HG03103 (cell line): ENCODE measurements at regions not wholly inside any gene's neighbourhood (a gene's known extent, or its start where the extent isn't known, plus 50 kb on each side); places are given as distances from the start of the nearest gene placed in this dataset.
"Not testable (repeated sequence)": the region's sequence is repeated elsewhere in the genome, so short reads cannot be mapped to it uniquely, and the experiment has no call there.

Experiments used
- ATAC-seq: cut with Tn5 transposase; IDR thresholded peaks from one replicate; pipeline ENCODE4 v1.9.1; 2021; ENCODE audit warnings: low read depth; ENCODE audit not compliant: unreplicated experiment

DNA sequence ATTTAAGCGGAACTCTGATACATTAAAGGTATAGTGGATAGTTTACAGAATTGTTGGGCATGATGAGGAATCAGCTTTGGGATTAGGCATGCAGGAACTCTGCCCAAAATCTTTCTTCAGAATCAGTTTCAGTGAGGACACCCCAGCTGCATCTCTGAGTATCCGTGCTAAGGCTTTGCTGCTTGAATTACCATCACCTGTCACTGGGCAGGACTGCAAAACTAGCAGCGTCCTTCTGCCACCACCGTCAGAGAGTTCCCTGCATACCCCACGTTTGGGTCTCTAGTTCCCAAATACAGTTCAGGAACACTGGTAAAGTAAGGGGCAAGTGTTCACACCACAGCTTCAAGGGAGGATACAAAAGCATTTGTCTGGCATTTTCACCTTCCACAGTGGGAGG is 164.6 kb upstream of the ARHGEF26 start:
- ATAC-seq: no peak

DNA sequence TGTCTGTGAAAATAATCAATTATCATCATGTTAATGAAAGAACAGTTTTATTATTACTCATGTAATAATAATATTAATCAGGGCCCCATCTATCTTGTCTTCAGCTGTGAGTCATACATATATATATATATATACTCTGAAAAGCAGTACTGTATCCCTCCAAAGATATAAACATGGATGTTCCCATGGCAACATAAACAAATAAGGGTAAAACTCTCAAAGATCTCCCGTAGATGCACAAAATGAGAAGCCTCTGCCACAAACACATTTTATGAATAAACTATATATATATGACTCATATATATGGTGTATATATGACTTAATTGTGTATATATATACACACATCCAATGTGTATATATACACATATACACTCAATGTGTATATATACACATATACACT is 163.8 kb upstream of the ARHGEF26 start:
- no peak for ATAC-seq

DNA sequence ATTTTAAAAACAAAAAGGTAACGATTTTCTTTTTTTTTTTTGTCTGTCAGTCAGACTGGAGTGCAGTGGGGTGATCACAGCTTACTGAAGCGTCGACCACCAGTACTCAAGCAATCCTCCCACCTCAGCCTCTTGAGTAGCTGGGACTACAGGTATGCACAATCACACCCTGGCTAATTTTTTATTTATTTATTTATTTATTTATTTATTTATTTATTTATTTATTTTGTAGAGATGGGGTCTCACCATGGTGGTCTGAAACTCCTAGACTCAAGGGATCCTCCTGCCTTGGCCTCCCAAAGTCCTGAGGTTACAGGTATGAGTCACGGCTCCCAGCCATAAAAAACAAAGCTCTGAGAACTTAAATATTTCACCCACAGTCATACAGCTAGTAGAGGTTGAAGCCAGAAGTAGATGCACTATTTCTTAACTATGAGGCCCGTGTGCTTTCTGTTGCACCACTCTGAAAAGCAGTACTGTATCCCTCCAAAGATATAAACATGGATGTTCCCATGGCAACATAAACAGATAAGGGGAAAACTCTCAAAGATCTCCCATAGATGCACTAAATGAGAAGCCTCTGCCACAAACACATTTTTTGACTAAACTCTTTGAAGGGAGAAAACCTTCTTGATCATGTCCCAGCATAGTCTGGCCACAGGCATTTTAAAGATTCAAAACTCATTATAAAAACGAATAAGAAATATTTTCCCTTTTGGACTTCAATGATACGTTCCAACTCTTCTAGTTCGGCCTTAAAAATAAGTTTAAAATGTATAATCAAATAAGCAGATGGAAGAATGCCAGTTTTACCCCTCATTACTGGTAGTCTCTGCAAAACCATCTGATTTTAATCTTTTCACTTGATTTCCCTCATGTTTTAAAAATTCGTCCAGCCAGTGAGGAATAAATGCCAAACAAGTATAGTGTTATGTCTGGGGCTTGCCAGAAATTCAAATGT is 162.3 kb upstream of the ARHGEF26 start:
- ATAC-seq: no peak

DNA sequence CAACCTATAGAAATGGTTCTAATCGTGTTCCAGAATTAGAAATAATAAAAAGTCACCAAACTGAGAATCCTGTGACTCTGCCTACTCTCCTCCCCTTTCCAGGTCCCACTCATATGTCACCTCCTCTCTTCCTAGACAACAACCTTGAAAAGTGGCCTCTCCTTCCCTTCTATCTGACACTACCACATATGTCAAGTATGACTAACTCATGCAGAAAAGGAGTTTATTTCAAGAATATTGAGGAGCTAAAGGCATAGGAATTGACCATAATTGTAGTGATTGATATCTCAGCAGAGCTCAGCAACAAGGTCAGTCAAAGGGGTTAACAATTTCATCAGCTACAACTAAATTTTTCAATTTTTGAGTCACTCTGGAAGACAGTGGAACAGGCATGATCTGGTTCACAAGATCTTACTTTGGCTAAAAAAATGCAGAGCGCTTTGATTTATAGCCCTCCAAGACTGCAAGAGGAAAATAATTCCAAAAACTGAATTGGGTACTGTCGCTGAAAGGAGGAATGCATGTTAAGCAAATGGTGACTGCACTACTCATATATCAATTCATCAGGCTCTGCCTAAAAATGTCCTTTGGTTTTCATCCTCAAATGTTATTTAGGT is 160.6 kb upstream of the ARHGEF26 start:
- no peak for ATAC-seq

DNA sequence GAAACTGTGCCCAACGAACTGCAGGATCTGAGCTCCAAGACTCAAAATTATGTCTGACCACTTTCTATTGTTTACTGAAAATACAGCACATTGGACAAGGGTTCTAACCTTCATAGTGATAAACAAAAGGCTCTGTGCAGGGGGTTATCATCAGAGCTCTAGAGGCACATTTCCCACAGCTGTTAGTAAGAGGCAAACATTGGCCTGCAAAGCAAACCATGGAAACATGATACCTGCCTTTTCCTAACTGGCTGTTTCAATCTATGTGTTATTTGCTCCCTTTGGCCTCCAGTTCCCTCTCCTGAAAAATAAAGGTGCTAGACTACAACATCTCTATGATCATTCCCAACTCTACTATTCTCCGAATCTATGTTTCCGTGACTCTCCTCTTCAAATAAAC is 159.7 kb upstream of the ARHGEF26 start:
- ATAC-seq: no peak

DNA sequence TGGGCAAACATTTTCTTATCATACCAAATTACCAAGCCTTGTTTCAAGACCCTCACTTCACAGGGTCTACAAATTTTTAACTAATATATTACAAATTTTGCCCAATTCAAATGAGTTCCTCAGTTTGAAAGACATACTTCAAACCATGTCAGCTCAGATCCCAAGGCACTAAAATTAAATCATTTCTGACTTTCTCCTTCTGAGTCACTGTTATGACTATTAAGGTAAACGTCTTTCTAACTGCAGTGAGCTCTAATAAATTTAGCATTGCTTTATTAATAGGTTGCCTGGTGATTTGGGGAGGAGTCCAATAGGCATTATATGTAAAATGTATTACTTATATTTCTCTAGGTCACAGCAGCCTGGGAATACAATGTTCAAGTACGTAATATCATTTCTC is 158.2 kb upstream of the ARHGEF26 start:
- ATAC-seq: no peak

DNA sequence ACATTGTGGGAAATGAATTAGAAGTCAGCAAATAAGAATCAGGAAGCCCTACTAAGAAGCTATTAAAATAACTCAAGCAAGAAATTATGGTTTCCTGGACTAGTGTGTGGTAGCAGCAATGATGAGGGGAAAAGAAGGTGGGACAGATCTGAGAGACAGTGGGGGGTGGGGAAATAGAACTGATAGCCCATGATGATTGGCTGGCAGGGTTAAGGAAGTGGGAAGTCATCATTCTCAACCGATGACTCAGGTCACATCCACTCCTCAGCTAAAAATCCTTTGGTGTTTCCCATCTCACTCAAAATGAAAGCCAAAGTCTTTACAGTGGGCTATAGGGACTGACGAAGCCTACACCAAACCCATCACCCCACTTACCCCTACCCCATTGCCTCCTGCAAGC is 153.9 kb upstream of the ARHGEF26 start:
- ATAC-seq: no peak

DNA sequence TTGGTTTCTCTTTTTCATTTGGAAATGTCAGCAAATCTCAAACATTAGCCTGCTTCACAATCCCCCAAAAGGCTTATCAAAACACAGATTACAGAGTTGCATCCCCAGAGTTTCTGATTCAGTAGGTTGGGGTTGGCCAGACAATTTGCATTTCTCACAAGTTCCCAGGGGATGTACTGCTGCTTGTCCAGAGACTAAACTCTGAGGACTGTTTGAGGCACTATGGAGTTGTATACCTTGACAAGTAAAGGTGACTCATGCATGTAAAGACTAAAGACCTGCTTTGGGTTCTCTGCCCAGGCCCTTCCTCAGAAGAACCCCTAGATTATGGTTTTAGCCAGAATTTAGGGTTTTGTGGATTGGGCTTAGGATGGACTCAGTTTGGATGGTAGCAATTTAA is 151.1 kb upstream of the ARHGEF26 start:
- peak; percentile 42 for ATAC-seq

DNA sequence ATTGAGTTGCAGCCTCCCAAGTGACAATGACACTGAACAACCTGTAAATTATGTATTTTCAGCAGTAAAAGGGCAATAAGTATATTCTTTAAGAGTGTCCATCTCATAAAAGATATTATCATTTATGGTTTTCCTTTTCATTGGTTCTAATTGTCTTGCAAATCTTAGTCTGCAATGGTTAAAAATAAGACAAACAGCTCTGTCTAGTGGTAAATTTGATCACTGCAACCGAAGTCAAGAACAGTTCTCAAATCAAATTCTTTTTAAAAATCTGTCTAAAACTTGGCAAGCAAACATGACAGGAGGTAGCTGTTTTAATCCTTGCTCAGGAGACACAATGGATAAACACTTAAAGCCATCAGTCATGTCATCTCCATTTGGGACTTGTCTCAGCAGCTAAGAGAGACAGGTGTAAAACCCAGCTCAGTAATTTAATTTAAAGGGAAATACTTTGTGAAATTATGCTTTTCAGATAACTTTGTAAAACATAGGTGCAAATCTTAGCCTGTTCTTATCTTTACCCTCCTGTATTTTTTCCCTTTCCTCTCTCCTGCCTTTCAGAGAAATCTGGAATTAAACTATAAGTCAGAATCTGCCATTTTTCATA is 150.3 kb upstream of the ARHGEF26 start:
- no peak for ATAC-seq

DNA sequence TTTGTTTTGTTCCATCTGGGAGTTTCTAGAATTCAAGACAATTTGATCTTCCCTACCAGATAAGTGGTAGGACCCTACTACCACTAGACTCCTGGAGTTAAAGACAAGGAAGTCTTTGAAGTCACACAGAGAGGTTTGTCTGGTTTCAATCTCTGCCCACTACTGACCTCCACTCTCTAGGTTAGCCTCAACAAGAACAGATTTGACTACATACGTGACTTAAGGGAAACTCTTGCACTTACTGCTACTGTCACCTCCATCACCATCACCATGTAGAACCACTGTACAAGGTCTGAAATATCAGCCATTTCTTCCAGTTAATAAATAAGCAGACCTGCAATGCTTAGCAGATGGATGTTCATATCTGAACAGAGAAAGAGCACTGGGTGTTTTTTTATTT is 148.3 kb upstream of the ARHGEF26 start:
- ATAC-seq: no peak

DNA sequence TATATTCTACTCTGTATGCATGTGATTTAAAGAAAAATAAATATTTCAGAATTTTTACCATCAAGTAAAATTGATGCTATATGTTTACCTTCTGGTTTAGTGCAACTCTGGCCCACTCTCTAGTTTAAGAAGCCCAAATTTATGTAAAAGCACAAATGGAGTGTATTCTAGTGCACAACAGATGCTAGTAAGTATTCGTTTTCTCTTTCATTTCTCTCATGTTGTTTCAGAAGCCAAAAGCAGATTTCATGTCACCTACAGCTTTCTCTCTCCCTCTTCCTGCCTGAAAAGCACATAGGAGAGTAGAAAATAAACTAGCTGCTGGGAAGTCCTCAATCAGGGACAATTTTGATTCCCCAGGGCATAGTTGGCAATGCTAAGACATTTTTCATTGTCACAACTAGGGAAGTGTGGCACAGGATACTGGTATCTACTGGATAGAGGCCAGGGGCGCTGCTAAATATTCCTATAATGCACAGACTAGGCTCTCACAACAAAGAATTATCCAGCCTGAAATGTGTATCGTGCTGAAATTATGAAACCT is 147.4 kb upstream of the ARHGEF26 start:
- no peak for ATAC-seq

DNA sequence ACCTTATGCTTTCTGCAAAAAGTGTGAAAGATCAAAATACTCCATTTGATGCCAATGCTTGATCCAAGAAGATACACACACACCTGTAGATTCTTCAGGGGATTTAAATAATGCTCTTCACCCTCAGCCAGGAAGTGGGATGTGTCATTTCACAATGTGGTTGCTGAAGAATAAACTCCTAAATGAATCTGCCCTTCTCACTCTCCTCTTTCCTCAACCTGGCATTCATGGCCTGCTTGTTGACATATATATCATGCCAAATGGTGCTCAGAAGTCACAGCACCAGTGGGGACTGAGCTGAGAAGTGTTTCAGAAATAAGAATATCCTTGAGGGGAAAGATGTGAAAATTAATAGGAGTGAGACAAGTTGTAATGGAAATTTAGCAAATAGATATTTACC is 146.6 kb upstream of the ARHGEF26 start:
- ATAC-seq: no peak

DNA sequence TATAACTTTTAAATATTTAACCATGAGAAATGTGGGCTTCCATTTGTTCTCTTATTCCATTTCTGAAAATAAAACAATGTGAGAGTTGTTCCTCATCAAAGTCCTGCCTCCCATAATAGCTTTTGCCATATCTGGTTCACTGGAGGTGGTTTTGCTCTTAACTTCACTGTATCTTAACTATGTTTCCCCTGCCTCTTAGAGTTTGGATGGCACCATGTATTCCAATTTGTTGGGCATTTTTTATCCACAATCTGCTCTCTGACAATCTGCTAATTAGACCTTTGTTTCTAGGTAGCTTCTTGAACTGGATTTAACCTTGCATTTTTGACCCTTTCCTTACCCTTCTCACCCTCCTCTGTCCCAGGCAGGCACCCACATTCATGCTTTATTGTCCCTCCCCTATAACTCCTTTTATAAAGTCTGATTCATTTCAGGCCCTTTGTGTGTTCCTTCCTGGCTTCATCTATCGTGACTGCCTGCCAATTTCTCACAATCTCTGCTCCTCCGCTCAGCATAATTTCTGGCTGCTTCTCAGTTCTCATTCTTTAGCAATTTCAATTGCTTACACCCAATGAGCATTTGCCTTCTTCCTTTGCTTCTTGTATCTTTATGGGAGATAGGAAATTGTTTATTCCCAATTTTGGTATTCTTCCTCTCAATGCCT is 144.2 kb upstream of the ARHGEF26 start:
- no peak for ATAC-seq

DNA sequence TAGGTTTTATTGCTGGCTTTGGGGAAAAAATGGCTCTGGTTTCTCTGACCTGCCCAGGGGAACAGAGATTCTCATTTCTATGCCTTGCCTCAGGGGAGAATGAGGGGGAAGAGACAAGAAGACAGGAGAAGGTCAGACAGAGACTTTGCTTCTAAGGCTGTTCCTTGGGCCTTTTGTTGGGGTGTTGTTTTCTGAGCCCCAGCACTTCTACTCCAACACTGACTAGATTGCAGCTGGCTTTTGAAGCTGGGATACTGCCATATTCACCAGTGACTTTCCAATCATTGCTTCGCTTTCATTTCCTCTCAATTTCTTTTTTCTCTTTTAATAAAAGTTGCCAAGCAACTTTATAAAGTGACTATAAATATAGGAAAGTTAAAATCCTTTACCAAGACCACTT is 143.2 kb upstream of the ARHGEF26 start:
- no peak for ATAC-seq

DNA sequence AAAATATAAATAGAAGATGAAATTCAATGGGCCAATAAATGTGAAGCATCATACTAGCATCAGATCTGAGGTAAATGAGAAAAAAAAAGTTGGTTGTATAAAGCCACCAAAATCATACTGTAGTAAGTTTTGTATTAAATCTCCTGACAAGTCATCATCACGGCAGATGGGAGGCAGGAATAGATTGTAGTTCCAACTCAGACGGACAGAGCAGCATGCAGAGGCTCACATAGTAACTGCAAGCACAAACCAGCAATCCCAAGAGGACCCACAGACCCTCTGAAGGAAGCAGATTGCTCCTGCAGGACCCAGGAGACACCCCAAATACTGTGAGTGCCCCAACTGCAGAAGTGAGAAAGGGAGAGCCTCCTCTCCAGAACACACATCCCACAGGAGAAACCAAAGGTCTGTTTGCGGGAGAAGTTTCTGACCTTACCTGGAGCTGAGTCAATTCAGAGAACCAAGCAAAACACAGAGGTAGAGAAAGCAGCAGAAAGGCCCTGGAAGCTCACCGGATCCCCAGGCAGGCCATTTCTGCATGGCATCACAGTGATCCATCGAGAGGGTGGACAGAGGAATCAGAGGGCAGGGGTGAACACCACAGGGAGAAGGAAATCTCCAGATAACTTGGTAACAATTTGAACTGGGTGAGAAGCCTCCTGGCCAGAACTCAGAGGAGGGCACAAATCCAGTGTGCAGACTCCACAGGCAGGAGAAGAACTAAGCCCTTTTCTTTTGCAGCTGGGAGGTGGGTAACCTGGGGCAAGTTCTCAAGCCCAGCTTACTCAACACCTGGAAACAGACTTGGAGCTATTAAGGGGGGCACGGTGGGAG is 141.6 kb upstream of the ARHGEF26 start:
- no peak for ATAC-seq

DNA sequence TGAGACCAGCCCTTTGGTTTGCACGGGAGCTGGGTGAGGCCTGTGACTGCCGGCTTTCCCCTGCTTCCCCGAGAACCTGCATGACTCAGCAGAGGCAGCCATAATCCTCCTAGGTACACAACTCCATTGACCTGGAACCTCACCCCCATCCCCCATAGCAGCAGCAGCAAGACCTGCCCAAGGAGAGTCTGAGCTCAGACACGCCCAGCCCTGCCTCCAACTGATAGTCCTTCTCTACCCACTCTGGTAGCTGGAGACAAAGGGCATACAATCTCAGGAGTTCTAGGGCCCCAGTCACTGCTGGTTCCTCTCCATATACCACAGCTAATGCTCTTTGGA is 141.0 kb upstream of the ARHGEF26 start:
- no peak for ATAC-seq

DNA sequence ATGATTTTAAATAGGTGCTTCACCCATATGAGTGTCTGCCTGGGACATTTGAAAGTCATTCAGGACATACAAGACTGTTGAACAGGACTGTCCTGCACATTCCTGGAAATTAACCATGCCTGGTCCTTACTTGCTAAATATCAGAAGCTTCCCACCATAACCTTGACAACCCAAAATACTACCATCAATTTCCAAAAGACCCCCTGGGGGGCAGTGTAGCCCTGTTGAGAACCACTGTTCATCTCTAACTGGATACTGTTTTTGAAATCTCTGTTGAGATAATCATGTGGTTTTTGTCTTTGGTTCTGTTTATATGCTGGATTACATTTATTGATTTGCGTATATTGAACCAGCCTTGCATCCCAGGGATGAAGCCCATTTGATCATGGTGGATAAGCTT is 123.8 kb upstream of the ARHGEF26 start:
- not testable (repeated sequence) for ATAC-seq

DNA sequence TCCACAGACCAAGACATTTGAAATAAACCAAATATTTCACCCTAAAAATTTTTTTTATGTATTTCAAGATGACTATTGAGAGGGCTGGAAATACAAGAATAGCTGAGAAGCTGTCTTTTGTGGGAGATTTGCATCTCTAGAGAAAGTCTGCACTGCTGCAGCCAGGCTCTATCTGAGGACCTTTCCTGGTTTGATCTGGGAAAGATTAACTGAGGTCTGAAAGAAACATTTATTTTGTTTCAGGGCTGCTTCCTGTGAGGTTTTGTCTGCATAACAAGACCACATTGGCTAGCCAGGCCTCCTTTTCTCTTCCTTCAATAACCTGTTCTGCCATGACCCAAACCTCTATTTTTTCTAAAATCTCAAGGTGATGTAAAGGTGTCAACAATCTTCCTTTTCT is 117.5 kb upstream of the ARHGEF26 start:
- ATAC-seq: no peak

DNA sequence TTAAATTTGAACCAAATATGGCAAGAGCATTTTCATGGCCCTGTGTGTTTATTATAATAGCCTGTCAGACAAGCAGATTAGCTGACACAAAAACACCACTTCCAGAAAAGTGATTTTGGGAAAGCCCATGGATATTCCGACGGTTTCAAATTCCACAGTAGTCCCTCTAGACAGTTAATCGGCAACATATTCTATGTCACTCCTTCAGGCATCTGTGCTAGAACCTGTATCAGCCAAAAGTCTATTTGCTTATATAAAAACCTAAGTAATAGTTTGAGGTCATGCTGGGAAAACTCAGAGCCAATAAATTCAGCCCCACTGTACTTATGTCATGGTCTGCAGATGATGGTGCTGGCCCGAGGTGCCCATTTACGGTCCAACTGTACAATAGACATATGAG is 110.2 kb upstream of the ARHGEF26 start:
- ATAC-seq: no peak

DNA sequence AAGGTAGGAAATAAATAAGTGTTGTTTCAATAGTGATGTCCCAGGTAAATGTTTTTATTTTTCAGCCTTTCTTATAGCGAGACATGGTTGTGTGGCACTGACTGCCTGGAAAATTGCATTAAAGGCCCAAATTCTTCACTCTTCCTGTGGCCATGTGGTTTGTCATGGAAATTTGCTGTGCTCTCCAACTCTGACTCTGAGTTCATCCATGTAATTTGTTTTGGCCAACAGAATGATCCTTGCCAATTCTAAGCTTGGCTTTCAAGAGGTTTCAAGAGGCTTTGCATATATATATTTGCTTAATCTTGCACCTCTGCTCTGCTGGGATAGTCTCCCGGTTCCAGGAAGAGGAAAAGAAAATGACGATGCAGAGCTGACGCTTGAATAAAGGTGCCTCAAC is 107.5 kb upstream of the ARHGEF26 start:
- no peak for ATAC-seq
